Liver (tissue), 8 donors: ENCODE measurements at regions not wholly inside any gene's neighbourhood (a gene's known extent, or its start where the extent isn't known, plus 50 kb on each side); places are given as distances from the start of the nearest gene placed in this dataset.

ENCODE experiments used
- DNase-seq: peaks from one replicate; pipeline ENCODE4 v3.0.0-alpha.2; 2017; ENCODE audit warnings: low spot score
- H3K27ac ChIP-seq, 2 donors: one replicate each; pipeline ENCODE4 v1.7.0; 2013; ENCODE audit warnings: inconsistent platforms in 2 of 2, low read length in 2 of 2, control low read depth in 1 of 2, low read depth in 1 of 2, mild to moderate bottlenecking in 1 of 2
- H3K27me3 ChIP-seq, 4 donors: one replicate each; pipeline versions ENCODE4 v1.6.1 to v1.7.0; 2013; ENCODE audit warnings: low read length in 3 of 4, inconsistent platforms in 1 of 4, mild to moderate bottlenecking in 1 of 4, moderate library complexity in 1 of 4; ENCODE audit not compliant: control insufficient read depth in 4 of 4, insufficient read depth in 4 of 4
- H3K36me3 ChIP-seq, 4 donors: one replicate each; pipeline versions ENCODE4 v1.6.1 to v1.7.0; 2013; ENCODE audit warnings: low read length in 3 of 4, mild to moderate bottlenecking in 3 of 4, low read depth in 1 of 4, moderate library complexity in 1 of 4; ENCODE audit not compliant: control insufficient read depth in 4 of 4, insufficient read depth in 3 of 4
- H3K4me1 ChIP-seq, 4 donors: one replicate each; pipeline versions ENCODE4 v1.6.1 to v1.7.0; 2013; ENCODE audit warnings: low read length in 3 of 4, mild to moderate bottlenecking in 3 of 4, moderate library complexity in 1 of 4; ENCODE audit not compliant: control insufficient read depth in 4 of 4, insufficient read depth in 4 of 4
- H3K4me3 ChIP-seq, 3 donors: one replicate each; pipeline versions ENCODE4 v1.6.1 to v1.7.0; 2013; ENCODE audit warnings: low read length in 3 of 3, control low read depth in 1 of 3, low read depth in 1 of 3, mild to moderate bottlenecking in 1 of 3
- H3K9ac ChIP-seq, 2 donors: one replicate each; pipeline ENCODE4 v1.7.0; 2013; ENCODE audit warnings: low read length in 2 of 2, mild to moderate bottlenecking in 2 of 2, moderate library complexity in 2 of 2, control low read depth in 1 of 2, low read depth in 1 of 2
- H3K9me3 ChIP-seq, 4 donors: one replicate each; pipeline versions ENCODE4 v1.6.1 to v1.7.0; 2013; ENCODE audit warnings: low read length in 3 of 4; ENCODE audit not compliant: control insufficient read depth in 4 of 4
- EGR1 ChIP-seq, 2 donors: IDR thresholded peaks; 2 replicates each; pipeline ENCODE4 v1.6.1; 2016 to 2018; ENCODE audit warnings: antibody characterized with exemption in 2 of 2, low read depth in 2 of 2
- FOXA1 ChIP-seq: IDR thresholded peaks from 2 replicates; pipeline ENCODE4 v1.6.1; 2016; ENCODE audit warnings: antibody characterized with exemption
- FOXA2 ChIP-seq: IDR thresholded peaks from 2 replicates; pipeline ENCODE4 v1.6.1; 2016; ENCODE audit warnings: antibody characterized with exemption
- GABPA ChIP-seq, 2 donors: IDR thresholded peaks in 1 of 2; conservative IDR thresholded peaks in 1 of 2; 2 replicates each; pipeline ENCODE4 v1.6.1; 2016; ENCODE audit warnings: antibody characterized with exemption in 2 of 2, mild to moderate bottlenecking in 1 of 2, moderate library complexity in 1 of 2
- HNF4G ChIP-seq: IDR thresholded peaks from 2 replicates; pipeline ENCODE4 v1.6.1; 2016; ENCODE audit warnings: antibody characterized with exemption
- JUND ChIP-seq, 2 donors: IDR thresholded peaks; 2 replicates each; pipeline ENCODE4 v1.6.1; 2016; ENCODE audit warnings: antibody characterized with exemption in 2 of 2
- NR2F2 ChIP-seq: IDR thresholded peaks from 2 replicates; pipeline ENCODE4 v1.6.1; 2016; ENCODE audit warnings: antibody characterized with exemption
- RAD21 ChIP-seq, 2 donors: IDR thresholded peaks; 2 replicates each; pipeline ENCODE4 v1.6.1; 2016; ENCODE audit warnings: antibody characterized with exemption in 2 of 2, mild to moderate bottlenecking in 2 of 2
- RXRA ChIP-seq, 2 donors: IDR thresholded peaks; 2 replicates each; pipeline ENCODE4 v1.6.1; 2017 to 2018; ENCODE audit warnings: antibody characterized with exemption in 2 of 2, mild to moderate bottlenecking in 1 of 2
- SP1 ChIP-seq: IDR thresholded peaks from 2 replicates; pipeline ENCODE4 v1.6.1; 2018; ENCODE audit warnings: antibody characterized with exemption, mild to moderate bottlenecking
- TAF1 ChIP-seq: conservative IDR thresholded peaks from 2 replicates; pipeline ENCODE4 v1.6.1; 2016; ENCODE audit warnings: antibody characterized with exemption, mild to moderate bottlenecking
- YY1 ChIP-seq: IDR thresholded peaks from 2 replicates; pipeline ENCODE4 v1.6.1; 2016; ENCODE audit warnings: antibody characterized with exemption, mild to moderate bottlenecking
- WGBS: extraction: QIAGEN DNeasy Blood & Tissue Kit; methylation state at CpG from one replicate; pipeline ENCODE4 v1.1.7; 2013; 5-methylcytosine and 5-hydroxymethylcytosine counted together
- TF ChIP-seq, protein P1 (sequence below): IDR thresholded peaks from 2 replicates; pipeline ENCODE4 v1.6.1; 2016; ENCODE audit warnings: antibody characterized with exemption
- TF ChIP-seq, protein P2 (sequence below): IDR thresholded peaks from 2 replicates; pipeline ENCODE4 v1.6.1; 2016; ENCODE audit warnings: antibody characterized with exemption, mild to moderate bottlenecking
- TF ChIP-seq, protein P3 (sequence below): IDR thresholded peaks from 2 replicates; pipeline ENCODE4 v1.6.1; 2016; ENCODE audit warnings: antibody characterized with exemption
- TF ChIP-seq, protein P4 (sequence below): fragments of 150-350 bp; IDR thresholded peaks from 2 replicates; pipeline ENCODE4 v1.5.1; 2017; ENCODE audit warnings: improper control_type of control experiment, low read depth, low read length; ENCODE audit not compliant: missing input control
- TF ChIP-seq, protein P5 (sequence below): IDR thresholded peaks from 2 replicates; pipeline ENCODE4 v1.6.1; 2016; ENCODE audit warnings: antibody characterized with exemption
- donor health status: healthy.
- donor health status: healthy.
- donor health status: healthy.
- donor health status: healthy.
- donor health status: healthy.

DNA sequence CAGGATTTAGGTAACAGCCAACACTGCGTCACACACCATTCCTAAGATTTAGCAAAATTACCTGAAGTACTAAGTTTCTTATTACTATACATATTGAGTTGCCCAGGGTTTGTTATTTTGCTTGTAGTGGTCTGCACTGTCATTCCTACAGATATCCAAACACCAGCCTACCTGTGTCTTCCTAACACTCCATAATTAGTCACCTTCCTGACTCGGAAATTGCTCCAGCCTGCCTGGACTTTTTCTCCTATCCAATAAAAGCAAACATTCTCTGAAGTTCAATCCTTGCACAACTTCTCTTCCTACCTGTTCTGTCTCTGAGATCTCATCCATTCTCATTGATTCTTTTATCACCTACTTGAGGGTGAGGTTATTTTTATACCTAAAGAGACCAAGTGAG lies 243.9 kb downstream of the NR2F1-AS1 start:
- no peaks in the 10 kb centered on the region for H3K4me1 ChIP-seq
- DNase-seq = no peak
- TF ChIP-seq FOXA1 = no peak
- no peak for TF ChIP-seq SP1
- TF ChIP-seq, protein P1, sequence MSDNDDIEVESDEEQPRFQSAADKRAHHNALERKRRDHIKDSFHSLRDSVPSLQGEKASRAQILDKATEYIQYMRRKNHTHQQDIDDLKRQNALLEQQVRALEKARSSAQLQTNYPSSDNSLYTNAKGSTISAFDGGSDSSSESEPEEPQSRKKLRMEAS = no peak
- no peak for TF ChIP-seq JUND (IDR thresholded peaks at IDR 0.05)
- TF ChIP-seq, protein P2, sequence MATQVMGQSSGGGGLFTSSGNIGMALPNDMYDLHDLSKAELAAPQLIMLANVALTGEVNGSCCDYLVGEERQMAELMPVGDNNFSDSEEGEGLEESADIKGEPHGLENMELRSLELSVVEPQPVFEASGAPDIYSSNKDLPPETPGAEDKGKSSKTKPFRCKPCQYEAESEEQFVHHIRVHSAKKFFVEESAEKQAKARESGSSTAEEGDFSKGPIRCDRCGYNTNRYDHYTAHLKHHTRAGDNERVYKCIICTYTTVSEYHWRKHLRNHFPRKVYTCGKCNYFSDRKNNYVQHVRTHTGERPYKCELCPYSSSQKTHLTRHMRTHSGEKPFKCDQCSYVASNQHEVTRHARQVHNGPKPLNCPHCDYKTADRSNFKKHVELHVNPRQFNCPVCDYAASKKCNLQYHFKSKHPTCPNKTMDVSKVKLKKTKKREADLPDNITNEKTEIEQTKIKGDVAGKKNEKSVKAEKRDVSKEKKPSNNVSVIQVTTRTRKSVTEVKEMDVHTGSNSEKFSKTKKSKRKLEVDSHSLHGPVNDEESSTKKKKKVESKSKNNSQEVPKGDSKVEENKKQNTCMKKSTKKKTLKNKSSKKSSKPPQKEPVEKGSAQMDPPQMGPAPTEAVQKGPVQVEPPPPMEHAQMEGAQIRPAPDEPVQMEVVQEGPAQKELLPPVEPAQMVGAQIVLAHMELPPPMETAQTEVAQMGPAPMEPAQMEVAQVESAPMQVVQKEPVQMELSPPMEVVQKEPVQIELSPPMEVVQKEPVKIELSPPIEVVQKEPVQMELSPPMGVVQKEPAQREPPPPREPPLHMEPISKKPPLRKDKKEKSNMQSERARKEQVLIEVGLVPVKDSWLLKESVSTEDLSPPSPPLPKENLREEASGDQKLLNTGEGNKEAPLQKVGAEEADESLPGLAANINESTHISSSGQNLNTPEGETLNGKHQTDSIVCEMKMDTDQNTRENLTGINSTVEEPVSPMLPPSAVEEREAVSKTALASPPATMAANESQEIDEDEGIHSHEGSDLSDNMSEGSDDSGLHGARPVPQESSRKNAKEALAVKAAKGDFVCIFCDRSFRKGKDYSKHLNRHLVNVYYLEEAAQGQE = no peak
- TF ChIP-seq GABPA (IDR thresholded peaks at IDR 0.05 in 1 of 2, conservative IDR thresholded peaks at IDR 0.05 in 1 of 2) = no peak
- no peak for TF ChIP-seq RXRA (IDR thresholded peaks at IDR 0.05)
- TF ChIP-seq, protein P3, sequence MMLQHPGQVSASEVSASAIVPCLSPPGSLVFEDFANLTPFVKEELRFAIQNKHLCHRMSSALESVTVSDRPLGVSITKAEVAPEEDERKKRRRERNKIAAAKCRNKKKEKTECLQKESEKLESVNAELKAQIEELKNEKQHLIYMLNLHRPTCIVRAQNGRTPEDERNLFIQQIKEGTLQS = no peak
- TF ChIP-seq, protein P4, sequence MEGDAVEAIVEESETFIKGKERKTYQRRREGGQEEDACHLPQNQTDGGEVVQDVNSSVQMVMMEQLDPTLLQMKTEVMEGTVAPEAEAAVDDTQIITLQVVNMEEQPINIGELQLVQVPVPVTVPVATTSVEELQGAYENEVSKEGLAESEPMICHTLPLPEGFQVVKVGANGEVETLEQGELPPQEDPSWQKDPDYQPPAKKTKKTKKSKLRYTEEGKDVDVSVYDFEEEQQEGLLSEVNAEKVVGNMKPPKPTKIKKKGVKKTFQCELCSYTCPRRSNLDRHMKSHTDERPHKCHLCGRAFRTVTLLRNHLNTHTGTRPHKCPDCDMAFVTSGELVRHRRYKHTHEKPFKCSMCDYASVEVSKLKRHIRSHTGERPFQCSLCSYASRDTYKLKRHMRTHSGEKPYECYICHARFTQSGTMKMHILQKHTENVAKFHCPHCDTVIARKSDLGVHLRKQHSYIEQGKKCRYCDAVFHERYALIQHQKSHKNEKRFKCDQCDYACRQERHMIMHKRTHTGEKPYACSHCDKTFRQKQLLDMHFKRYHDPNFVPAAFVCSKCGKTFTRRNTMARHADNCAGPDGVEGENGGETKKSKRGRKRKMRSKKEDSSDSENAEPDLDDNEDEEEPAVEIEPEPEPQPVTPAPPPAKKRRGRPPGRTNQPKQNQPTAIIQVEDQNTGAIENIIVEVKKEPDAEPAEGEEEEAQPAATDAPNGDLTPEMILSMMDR = no peak
- TF ChIP-seq FOXA2 = no peak
- TF ChIP-seq YY1 = no peak
- no peak for TF ChIP-seq HNF4G
- TF ChIP-seq EGR1 (IDR thresholded peaks at IDR 0.05; ENCODE audit: low read depth in 2 of 2) = no peak
- TF ChIP-seq TAF1 = no peak
- TF ChIP-seq NR2F2 = no peak
- TF ChIP-seq, protein P5, sequence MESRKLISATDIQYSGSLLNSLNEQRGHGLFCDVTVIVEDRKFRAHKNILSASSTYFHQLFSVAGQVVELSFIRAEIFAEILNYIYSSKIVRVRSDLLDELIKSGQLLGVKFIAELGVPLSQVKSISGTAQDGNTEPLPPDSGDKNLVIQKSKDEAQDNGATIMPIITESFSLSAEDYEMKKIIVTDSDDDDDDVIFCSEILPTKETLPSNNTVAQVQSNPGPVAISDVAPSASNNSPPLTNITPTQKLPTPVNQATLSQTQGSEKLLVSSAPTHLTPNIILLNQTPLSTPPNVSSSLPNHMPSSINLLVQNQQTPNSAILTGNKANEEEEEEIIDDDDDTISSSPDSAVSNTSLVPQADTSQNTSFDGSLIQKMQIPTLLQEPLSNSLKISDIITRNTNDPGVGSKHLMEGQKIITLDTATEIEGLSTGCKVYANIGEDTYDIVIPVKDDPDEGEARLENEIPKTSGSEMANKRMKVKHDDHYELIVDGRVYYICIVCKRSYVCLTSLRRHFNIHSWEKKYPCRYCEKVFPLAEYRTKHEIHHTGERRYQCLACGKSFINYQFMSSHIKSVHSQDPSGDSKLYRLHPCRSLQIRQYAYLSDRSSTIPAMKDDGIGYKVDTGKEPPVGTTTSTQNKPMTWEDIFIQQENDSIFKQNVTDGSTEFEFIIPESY = no peak
- TF ChIP-seq RAD21 (IDR thresholded peaks at IDR 0.05) = no peak
- WGBS = 72% methylated on average over 2 of the region's 2 CpGs
- H3K4me3 ChIP-seq = no peak overlapping the region
- H3K9ac ChIP-seq = no peak overlapping the region
- no peaks in the 10 kb centered on the region for H3K36me3 ChIP-seq
- H3K9me3 ChIP-seq = peaks cover 0 to 2% (median 0%) of the 10 kb centered on the region in 4 donors
- H3K27me3 ChIP-seq = peaks cover 0 to 2% (median 0%) of the 10 kb centered on the region in 4 donors
- no peak overlapping the region for H3K27ac ChIP-seq
